Activated naive CD4-positive, alpha-beta T cell treated with anti-CD3 and anti-CD28 coated beads, Interleukin-2, amount 10 ng/mL, durations not matched to agents 7 days and 5 days (primary cell): ENCODE measurements at regions not wholly inside any gene's neighbourhood (a gene's known extent, or its start where the extent isn't known, plus 50 kb on each side); places are given as distances from the start of the nearest gene placed in this dataset.
"Not testable (repeated sequence)": the region's sequence is repeated elsewhere in the genome, so short reads cannot be mapped to it uniquely, and the experiment has no call there.

Experiments
- CTCF ChIA-PET: fragments of 350-600 bp; sonication (Branson Sonifier 250); formaldehyde crosslinking; loops from one replicate; lab custom pipeline; 2021; ENCODE audit warnings: antibody characterized with exemption; lab: Charles Lee
- DNase-seq: peaks from one replicate; pipeline ENCODE4 v3.0.0-alpha.2; 2020
- H3K27ac Mint-ChIP-seq: one replicate; pipeline ENCODE4 v1.8.0; 2021; ENCODE audit warnings: mild to moderate bottlenecking, moderate library complexity, mixed read lengths
- H3K27me3 Mint-ChIP-seq: one replicate; pipeline ENCODE4 v1.8.0; 2021; ENCODE audit warnings: mild to moderate bottlenecking, mixed read lengths
- H3K36me3 Mint-ChIP-seq: one replicate; pipeline ENCODE4 v1.8.0; 2021; ENCODE audit warnings: mixed read lengths
- H3K4me1 Mint-ChIP-seq: one replicate; pipeline ENCODE4 v1.8.0; 2021; ENCODE audit warnings: mixed read lengths
- H3K4me3 Mint-ChIP-seq: one replicate; pipeline ENCODE4 v1.8.0; 2021; ENCODE audit warnings: mild to moderate bottlenecking, moderate library complexity, mixed read lengths
- H3K9me3 Mint-ChIP-seq: one replicate; pipeline ENCODE4 v1.8.0; 2021; ENCODE audit warnings: mixed read lengths

- CTCF ChIA-PET, result no interaction called here
- H3K36me3 Mint-ChIP-seq, result no peaks in the 10 kb centered on the region
- H3K27me3 Mint-ChIP-seq, result no peaks in the 10 kb centered on the region
- no peak overlapping the region for H3K4me3 Mint-ChIP-seq
- no peaks in the 10 kb centered on the region for H3K4me1 Mint-ChIP-seq
- DNase-seq, result no peak
- H3K9me3 Mint-ChIP-seq, result no peaks in the 10 kb centered on the region
- H3K27ac Mint-ChIP-seq, result no peak overlapping the region
Observed at GRCh38 chr14:81738946-81739659, 205.4 kb upstream of the SEL1L start.

GRCh38 chr14:81743605-81744004, 210.0 kb upstream of the SEL1L start:
- no peak overlapping the region for H3K27ac Mint-ChIP-seq
- H3K4me1 Mint-ChIP-seq, result no peaks in the 10 kb centered on the region
- CTCF ChIA-PET, result no interaction called here
- no peaks in the 10 kb centered on the region for H3K36me3 Mint-ChIP-seq
- no peaks in the 10 kb centered on the region for H3K27me3 Mint-ChIP-seq
- no peak overlapping the region for H3K4me3 Mint-ChIP-seq
- DNase-seq, result no peak
- no peaks in the 10 kb centered on the region for H3K9me3 Mint-ChIP-seq

- DNase-seq, result no peak
- Mint-ChIP-seq H3K36me3 (no peaks in the 10 kb centered on the region), H3K4me1 (no peaks in the 10 kb centered on the region), H3K27ac (no peak overlapping the region), H3K9me3 (no peaks in the 10 kb centered on the region), H3K4me3 (no peak overlapping the region), H3K27me3 (no peaks in the 10 kb centered on the region)
- CTCF ChIA-PET, result no interaction called here
Observed at GRCh38 chr14:81751198-81751597, 217.5 kb upstream of the SEL1L start.

- Mint-ChIP-seq H3K27me3 (no peaks in the 10 kb centered on the region), H3K27ac (no peak overlapping the region), H3K36me3 (no peaks in the 10 kb centered on the region), H3K4me1 (no peaks in the 10 kb centered on the region), H3K4me3 (no peak overlapping the region), H3K9me3 (no peaks in the 10 kb centered on the region)
- no peak for DNase-seq
- CTCF ChIA-PET, result no interaction called here
Observed at GRCh38 chr14:81759541-81759940, 225.9 kb upstream of the SEL1L start.

- CTCF ChIA-PET, result no interaction called here
- Mint-ChIP-seq H3K36me3 (no peaks in the 10 kb centered on the region), H3K4me1 (no peaks in the 10 kb centered on the region), H3K27ac (no peak overlapping the region), H3K27me3 (no peaks in the 10 kb centered on the region), H3K4me3 (no peak overlapping the region), H3K9me3 (peaks cover 3% of the 10 kb centered on the region)
- no peak for DNase-seq
Observed at GRCh38 chr14:81765651-81766275, 232.1 kb upstream of the SEL1L start.

- Mint-ChIP-seq H3K27ac (no peak overlapping the region), H3K9me3 (peaks cover 3% of the 10 kb centered on the region)
Observed at GRCh38 chr14:81766321-81766915, 232.8 kb upstream of the SEL1L start.

GRCh38 chr14:81767266-81767995, 233.8 kb upstream of the SEL1L start:
- H3K9me3 Mint-ChIP-seq, result peaks cover 3% of the 10 kb centered on the region
- H3K27ac Mint-ChIP-seq, result no peak overlapping the region
- H3K4me1 Mint-ChIP-seq, result no peaks in the 10 kb centered on the region
- no peaks in the 10 kb centered on the region for H3K27me3 Mint-ChIP-seq
- DNase-seq, result no peak
- no peak overlapping the region for H3K4me3 Mint-ChIP-seq
- no peaks in the 10 kb centered on the region for H3K36me3 Mint-ChIP-seq
- CTCF ChIA-PET, result no interaction called here

More at GRCh38 chr14:81766321-81766915, 232.8 kb upstream of the SEL1L start:
- no peak overlapping the region for H3K4me3 Mint-ChIP-seq
- no peaks in the 10 kb centered on the region for H3K4me1 Mint-ChIP-seq
- H3K27me3 Mint-ChIP-seq, result no peaks in the 10 kb centered on the region
- DNase-seq, result no peak
- H3K36me3 Mint-ChIP-seq, result no peaks in the 10 kb centered on the region
- CTCF ChIA-PET, result no interaction called here

- no peaks in the 10 kb centered on the region for H3K36me3 Mint-ChIP-seq
- peaks cover 3% of the 10 kb centered on the region for H3K9me3 Mint-ChIP-seq
- CTCF ChIA-PET, result no interaction called here
- no peaks in the 10 kb centered on the region for H3K4me1 Mint-ChIP-seq
- H3K4me3 Mint-ChIP-seq, result no peak overlapping the region
- no peak overlapping the region for H3K27ac Mint-ChIP-seq
- no peak for DNase-seq
- H3K27me3 Mint-ChIP-seq, result no peaks in the 10 kb centered on the region
Observed at GRCh38 chr14:81771651-81772275, 238.1 kb upstream of the SEL1L start.

- peaks cover 3% of the 10 kb centered on the region for H3K9me3 Mint-ChIP-seq
- DNase-seq, result no peak
- H3K27me3 Mint-ChIP-seq, result no peaks in the 10 kb centered on the region
- H3K27ac Mint-ChIP-seq, result no peak overlapping the region
- H3K4me1 Mint-ChIP-seq, result no peaks in the 10 kb centered on the region
- no peaks in the 10 kb centered on the region for H3K36me3 Mint-ChIP-seq
- CTCF ChIA-PET, result no interaction called here
- H3K4me3 Mint-ChIP-seq, result no peak overlapping the region
Observed at GRCh38 chr14:81772381-81772780, 238.7 kb upstream of the SEL1L start.

GRCh38 chr14:81776531-81776930, 242.9 kb upstream of the SEL1L start:
- CTCF ChIA-PET, result no interaction called here
- Mint-ChIP-seq H3K4me1 (no peaks in the 10 kb centered on the region), H3K27me3 (no peaks in the 10 kb centered on the region)

GRCh38 chr14:81781798-81782197, 248.1 kb upstream of the SEL1L start:
- H3K4me1 Mint-ChIP-seq, H3K9me3 Mint-ChIP-seq, H3K27ac Mint-ChIP-seq, H3K27me3 Mint-ChIP-seq, H3K36me3 Mint-ChIP-seq, DNase-seq, H3K4me3 Mint-ChIP-seq: not testable (repeated sequence)
- CTCF ChIA-PET, result interaction anchor here (0.7 kb wide), 2 partner anchors 159 to 1670 kb away, joined by 3 read pairs; no protein-coding TSS in a partner anchor

More at GRCh38 chr14:81776531-81776930, 242.9 kb upstream of the SEL1L start:
- Mint-ChIP-seq H3K27ac (no peak overlapping the region), H3K36me3 (no peaks in the 10 kb centered on the region), H3K4me3 (no peak overlapping the region), H3K9me3 (no peaks in the 10 kb centered on the region)
- no peak for DNase-seq

GRCh38 chr14:81784084-81784483, 250.4 kb upstream of the SEL1L start:
- no peak overlapping the region for H3K4me3 Mint-ChIP-seq
- CTCF ChIA-PET, result no interaction called here
- no peaks in the 10 kb centered on the region for H3K36me3 Mint-ChIP-seq
- no peak for DNase-seq
- H3K27me3 Mint-ChIP-seq, result no peaks in the 10 kb centered on the region
- H3K27ac Mint-ChIP-seq, result no peak overlapping the region
- peaks cover 6% of the 10 kb centered on the region for H3K9me3 Mint-ChIP-seq
- H3K4me1 Mint-ChIP-seq, result no peaks in the 10 kb centered on the region

GRCh38 chr14:81797315-81797714, 263.7 kb upstream of the SEL1L start:
- H3K9me3 Mint-ChIP-seq, result no peaks in the 10 kb centered on the region
- CTCF ChIA-PET, result no interaction called here
- no peaks in the 10 kb centered on the region for H3K36me3 Mint-ChIP-seq
- no peak for DNase-seq
- H3K4me3 Mint-ChIP-seq, result no peak overlapping the region
- no peak overlapping the region for H3K27ac Mint-ChIP-seq
- no peaks in the 10 kb centered on the region for H3K4me1 Mint-ChIP-seq
- H3K27me3 Mint-ChIP-seq, result no peaks in the 10 kb centered on the region

- no peaks in the 10 kb centered on the region for H3K27me3 Mint-ChIP-seq
- no peak overlapping the region for H3K27ac Mint-ChIP-seq
- no peaks in the 10 kb centered on the region for H3K4me1 Mint-ChIP-seq
- no peak overlapping the region for H3K4me3 Mint-ChIP-seq
- DNase-seq, result no peak
- no peaks in the 10 kb centered on the region for H3K36me3 Mint-ChIP-seq
- CTCF ChIA-PET, result no interaction called here
- H3K9me3 Mint-ChIP-seq, result no peaks in the 10 kb centered on the region
Observed at GRCh38 chr14:81801921-81802320, 268.3 kb upstream of the SEL1L start.
